HG02885 (cell line): ENCODE measurements at regions not wholly inside any gene's neighbourhood (a gene's known extent, or its start where the extent isn't known, plus 50 kb on each side); places are given as distances from the start of the nearest gene placed in this dataset.

Experiments used
- ATAC-seq: cut with Tn5 transposase; IDR thresholded peaks from one replicate; pipeline ENCODE4 v1.9.1; 2021; ENCODE audit warnings: mild to moderate bottlenecking; ENCODE audit not compliant: unreplicated experiment, poor library complexity

DNA sequence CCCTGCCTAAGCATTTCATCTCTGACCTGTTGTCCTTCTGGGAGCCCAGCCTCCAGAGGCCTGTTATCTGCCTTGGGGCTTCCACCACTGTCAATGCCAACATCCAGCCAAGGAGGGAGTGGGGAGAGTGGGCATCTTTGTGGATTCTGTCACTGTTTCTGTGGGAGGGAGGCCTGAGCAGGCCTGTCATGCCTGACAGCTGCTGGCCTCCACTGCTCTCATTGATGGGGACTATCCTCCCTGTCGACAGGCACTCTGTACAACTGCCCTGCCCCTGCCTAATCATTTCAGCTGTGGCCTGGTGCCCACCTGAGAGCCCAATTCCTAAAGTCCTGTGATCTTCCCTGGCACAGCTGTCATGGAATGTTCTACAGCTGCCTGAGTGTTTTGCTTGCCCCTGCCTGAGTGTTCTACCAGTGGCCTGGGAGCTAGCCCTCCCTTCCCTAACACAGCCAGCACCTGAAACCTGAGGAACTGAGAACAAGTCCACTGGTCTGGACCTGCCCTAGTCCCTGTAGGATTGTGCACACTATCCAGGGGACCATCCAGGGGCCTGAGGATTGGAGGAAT is 145.3 kb downstream of the FAM83B start:
- no peak for ATAC-seq

DNA sequence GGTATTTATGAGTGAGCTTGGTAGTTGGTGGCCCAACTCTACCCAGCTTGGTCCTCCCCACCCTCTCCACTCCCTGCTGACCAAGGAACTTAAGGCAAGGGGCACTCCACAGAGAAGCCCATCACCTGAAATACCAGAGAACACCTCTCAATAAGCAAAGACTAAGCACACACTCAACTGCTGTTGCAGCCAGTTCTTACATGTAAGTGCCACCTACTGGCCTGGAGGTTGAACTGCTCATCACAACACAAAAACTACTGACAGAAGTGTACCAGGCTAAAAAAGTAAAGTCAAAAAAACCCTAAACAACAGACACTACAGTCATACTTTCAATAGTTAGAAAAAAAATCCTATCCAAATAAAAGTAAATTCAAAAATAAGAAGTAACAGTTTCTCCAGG is 146.2 kb downstream of the FAM83B start:
- ATAC-seq = peak; percentile 62

- no peak for ATAC-seq
These were observed 146.7 kb downstream of the FAM83B start for GRCh38 chr6:54993294-54993693.

DNA sequence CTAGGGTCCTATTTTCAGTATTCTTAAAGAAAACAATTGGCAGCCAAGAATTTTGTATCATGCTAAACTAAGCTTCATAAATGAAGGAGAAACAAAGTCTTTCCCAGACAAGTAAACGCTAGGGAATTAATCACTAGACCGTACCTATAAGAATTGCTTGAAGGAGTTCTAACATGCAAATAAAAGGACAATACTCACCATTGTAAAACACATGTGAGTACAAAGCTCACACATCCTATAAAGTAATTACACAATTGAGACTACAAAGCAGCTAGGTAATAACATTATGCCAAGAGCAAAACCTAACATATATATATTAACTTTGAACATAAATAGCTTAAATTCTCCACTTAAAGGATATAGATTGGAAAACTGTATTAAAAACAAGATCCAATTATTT is 147.4 kb downstream of the FAM83B start:
- ATAC-seq = no peak

- no peak for ATAC-seq
These were observed 152.0 kb downstream of the FAM83B start for GRCh38 chr6:54998576-54998975.

- ATAC-seq = no peak
These were observed 157.3 kb downstream of the FAM83B start for GRCh38 chr6:55003719-55004430.

GRCh38 chr6:55009131-55009530 is 162.6 kb downstream of the FAM83B start:
- no peak for ATAC-seq

- no peak for ATAC-seq
These were observed 163.3 kb upstream of the HCRTR2 start for GRCh38 chr6:55011034-55011433.

- no peak for ATAC-seq
These were observed 161.9 kb upstream of the HCRTR2 start for GRCh38 chr6:55012454-55012853.

DNA sequence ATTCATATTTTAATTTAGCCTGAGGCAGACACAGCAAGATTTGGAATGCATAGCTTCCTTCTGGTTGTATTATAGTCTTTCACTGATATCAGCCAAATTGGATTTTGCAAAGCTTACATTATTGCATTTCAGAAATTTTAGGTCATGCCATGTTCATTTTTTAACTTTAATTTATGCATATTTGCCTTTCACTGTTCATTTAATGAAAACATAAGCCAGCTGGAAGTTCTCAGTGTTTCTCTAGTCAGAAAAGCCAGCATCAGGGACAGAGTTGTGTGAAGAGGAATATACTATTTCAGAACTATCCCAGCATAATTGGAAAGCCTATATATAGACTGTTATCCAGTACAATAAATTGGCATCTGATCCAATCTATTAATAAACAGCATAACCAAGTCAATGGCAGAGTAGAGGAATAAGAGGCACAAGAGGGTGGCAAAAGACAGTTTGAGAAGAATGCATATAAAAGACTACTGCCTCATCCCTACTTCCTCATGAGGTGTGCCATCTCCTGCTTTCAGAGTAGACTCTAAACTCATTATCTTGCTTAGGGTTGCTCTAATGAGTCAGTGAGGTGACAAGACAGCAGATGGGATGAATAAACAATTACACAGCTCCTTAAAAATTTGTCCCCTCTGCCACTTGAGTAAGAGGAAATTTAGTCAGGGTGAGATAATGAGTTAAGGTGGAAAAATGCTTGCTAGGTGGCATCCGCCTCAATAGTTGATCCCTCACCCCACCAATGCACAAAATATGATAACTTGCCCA is 159.8 kb upstream of the HCRTR2 start:
- ATAC-seq = no peak

- ATAC-seq = no peak
These were observed 158.1 kb upstream of the HCRTR2 start for GRCh38 chr6:55016261-55016660.

DNA sequence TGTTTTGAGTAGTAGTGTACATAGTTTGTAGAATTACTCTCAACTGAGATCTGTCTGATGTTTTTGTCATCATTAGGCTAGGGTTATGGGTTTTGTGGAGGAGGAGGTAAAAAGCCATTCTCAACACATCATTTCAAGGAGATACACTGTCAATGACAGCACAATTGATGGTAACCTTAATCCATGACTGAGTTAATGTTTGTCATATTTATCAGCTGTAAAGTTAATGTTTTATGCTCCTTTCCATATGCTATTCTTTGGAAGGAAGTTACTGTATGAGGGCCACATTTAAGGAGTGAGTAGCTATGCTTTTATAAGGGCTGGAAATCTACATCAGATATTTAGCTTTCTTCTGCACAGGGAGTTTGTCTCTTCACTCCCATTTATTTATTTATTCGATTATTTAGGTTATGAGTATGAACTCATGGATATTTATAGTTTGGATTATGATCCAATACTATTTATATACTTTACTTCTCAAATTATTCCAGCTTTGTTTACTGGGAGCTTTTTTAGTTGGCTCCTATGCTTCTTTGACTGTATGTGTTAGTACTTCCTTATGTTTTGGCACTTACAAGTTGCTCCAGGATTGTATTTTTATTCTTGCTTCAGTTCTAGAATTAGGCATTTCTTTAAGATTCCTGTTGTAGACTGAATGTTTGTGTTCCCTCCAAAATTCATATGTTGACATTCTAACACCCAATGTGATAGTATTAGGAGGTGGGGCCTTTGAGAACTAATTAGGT is 156.6 kb upstream of the HCRTR2 start:
- no peak for ATAC-seq

DNA sequence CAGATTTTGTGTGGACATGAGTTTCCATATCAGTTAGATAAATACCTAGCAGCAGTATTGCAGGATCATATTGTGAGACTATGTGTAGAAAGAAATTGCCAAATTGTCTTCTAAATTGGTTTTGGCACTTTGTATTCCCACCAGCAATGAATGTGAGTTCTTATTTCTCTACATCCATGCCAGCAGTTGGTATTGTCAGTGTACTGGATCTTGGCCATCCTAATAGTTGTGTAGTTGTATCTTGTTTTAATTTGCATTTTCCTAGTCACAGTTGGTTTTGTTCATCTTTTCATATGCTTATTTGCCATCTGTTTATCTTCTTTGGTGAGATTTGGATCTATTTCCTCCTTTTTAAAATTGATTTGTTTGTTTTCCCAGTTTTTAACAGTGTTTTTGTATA is 154.7 kb upstream of the HCRTR2 start:
- no peak for ATAC-seq

GRCh38 chr6:55023230-55023629 is 151.1 kb upstream of the HCRTR2 start:
- ATAC-seq = no peak

GRCh38 chr6:55033016-55033546 is 141.2 kb upstream of the HCRTR2 start:
- ATAC-seq = no peak

GRCh38 chr6:55034752-55035151 is 139.6 kb upstream of the HCRTR2 start:
- no peak for ATAC-seq

- no peak for ATAC-seq
These were observed 134.0 kb upstream of the HCRTR2 start for GRCh38 chr6:55040102-55040848.

- ATAC-seq = no peak
These were observed 127.4 kb upstream of the HCRTR2 start for GRCh38 chr6:55046869-55047422.

- ATAC-seq = no peak
These were observed 126.8 kb upstream of the HCRTR2 start for GRCh38 chr6:55047451-55048044.
